Endothelial cell of umbilical vein (primary cell): ENCODE measurements at regions not wholly inside any gene's neighbourhood (a gene's known extent, or its start where the extent isn't known, plus 50 kb on each side); places are given as distances from the start of the nearest gene placed in this dataset.

Experiments used
- BruUV-seq: library from RNA; stranded (reverse); fragments of 400-500 nt; replicated peaks from 2 replicates; lab custom pipeline; 2021; lab: Mats Ljungman, UMichigan
- CTCF ChIA-PET: fragments of 300-600, 350-600 bp; sonication (Branson Sonifier 250); formaldehyde crosslinking; loops from one replicate; lab custom pipeline; 2021; ENCODE audit warnings: antibody characterized with exemption, inconsistent platforms; lab: Charles Lee
- POLR2A ChIA-PET: fragments of 300-600, 350-600 bp; sonication (Branson Sonifier 250); formaldehyde crosslinking; loops from one replicate; lab custom pipeline; 2021; ENCODE audit warnings: antibody characterized with exemption, inconsistent platforms; lab: Charles Lee
- DNase-seq: peaks from one replicate; pipeline ENCODE4 v3.0.0-alpha.2; 2011; ENCODE audit warnings: low read depth, low spot score
- FAIRE-seq: peaks from 2 replicates; lab custom pipeline; 2011; peaks lifted over from hg19 to GRCh38; lab: Jason Lieb, UNC
- H2AFZ ChIP-seq: 2 replicates; pipeline ENCODE4 v1.6.0; 2012; ENCODE audit warnings: low read depth, low read length, control low read depth, inconsistent platforms
- H3K27ac ChIP-seq: 2 replicates; pipeline ENCODE4 v1.5.1; 2011; ENCODE audit warnings: low read depth, mild to moderate bottlenecking, control low read depth, low read length, moderate library complexity; ENCODE audit not compliant: insufficient read depth
- H3K27me3 ChIP-seq, 2 experiments: 2 replicates each; pipeline versions ENCODE4 v1.6.0 to v1.6.1; 2011; ENCODE audit warnings: low read length in 2 of 2, mixed read lengths in 1 of 2; ENCODE audit not compliant: control insufficient read depth in 2 of 2, insufficient read depth in 2 of 2
- H3K36me3 ChIP-seq, 2 experiments: 2 replicates in 1 of 2; 3 replicates in 1 of 2; pipeline ENCODE4 v1.5.1; 2011; ENCODE audit warnings: low read length in 2 of 2, mild to moderate bottlenecking in 1 of 2, moderate library complexity in 1 of 2; ENCODE audit not compliant: control insufficient read depth in 2 of 2, insufficient read depth in 2 of 2; ENCODE audit errors: extremely low read depth in 1 of 2
- H3K4me1 ChIP-seq: 3 replicates; pipeline ENCODE4 v1.5.1; 2011; ENCODE audit warnings: mild to moderate bottlenecking, low read length; ENCODE audit not compliant: control insufficient read depth, insufficient read depth; ENCODE audit errors: extremely low read depth
- H3K4me2 ChIP-seq: 2 replicates; pipeline ENCODE4 v1.6.1; 2011; ENCODE audit warnings: low read length, control low read depth, mixed read lengths; ENCODE audit not compliant: insufficient read depth
- H3K4me3 ChIP-seq, 3 experiments: fragments of 200-600 bp in 1 of 3; sonication (generic), shearing (Covaris generic) in 1 of 3; replicated peaks in 1 of 3; 2 replicates each; pipeline ENCODE4 v1.5.1; 2011 to 2016; ENCODE audit warnings: control low read depth in 3 of 3, low read length in 3 of 3, mild to moderate bottlenecking in 2 of 3, inconsistent platforms in 1 of 3, low read depth in 1 of 3, moderate library complexity in 1 of 3; ENCODE audit not compliant: insufficient read depth in 1 of 3
- H3K79me2 ChIP-seq: 2 replicates; pipeline ENCODE4 v1.6.0; 2012; ENCODE audit warnings: low read length, inconsistent platforms; ENCODE audit not compliant: control insufficient read depth, insufficient read depth
- H3K9ac ChIP-seq: replicated peaks from 2 replicates; pipeline ENCODE3; 2011; ENCODE audit warnings: low read length, control low read depth; ENCODE audit not compliant: insufficient read depth; ENCODE audit errors: extremely low read depth
- H3K9me1 ChIP-seq: replicated peaks from 3 replicates; pipeline ENCODE4 v1.6.0; 2011; ENCODE audit warnings: mild to moderate bottlenecking, low read length; ENCODE audit not compliant: control insufficient read depth, insufficient read depth; ENCODE audit errors: extremely low read depth
- H3K9me3 ChIP-seq: replicated peaks from 2 replicates; pipeline ENCODE4 v1.5.1; 2012; ENCODE audit warnings: low read length, inconsistent platforms; ENCODE audit not compliant: control insufficient read depth, insufficient read depth
- H4K20me1 ChIP-seq: replicated peaks from 2 replicates; pipeline ENCODE3; 2011; ENCODE audit warnings: mild to moderate bottlenecking, low read length; ENCODE audit not compliant: control insufficient read depth, insufficient read depth; ENCODE audit errors: extremely low read depth
- CTCF ChIP-seq, 2 donors: IDR thresholded peaks; 1 replicate in 1 of 2; 2 replicates in 1 of 2; pipeline ENCODE4 v1.5.1; 2011; ENCODE audit warnings: low read length in 2 of 2, mild to moderate bottlenecking in 2 of 2, moderate library complexity in 2 of 2, control low read depth in 1 of 2, inconsistent platforms in 1 of 2, low read depth in 1 of 2; ENCODE audit not compliant: insufficient read depth in 1 of 2; ENCODE audit errors: extremely low read depth in 1 of 2
- EZH2 ChIP-seq: IDR thresholded peaks from 2 replicates; pipeline ENCODE4 v1.6.1; 2012; ENCODE audit warnings: borderline replicate concordance, low read depth, mild to moderate bottlenecking, moderate library complexity, low read length, inconsistent platforms; ENCODE audit not compliant: severe bottlenecking
- FOS ChIP-seq: IDR thresholded peaks from 2 replicates; pipeline ENCODE4 v1.6.1; 2011; ENCODE audit warnings: mild to moderate bottlenecking, low read length, moderate library complexity, borderline replicate concordance; ENCODE audit not compliant: insufficient read depth
- GATA2 ChIP-seq: IDR thresholded peaks from 2 replicates; pipeline ENCODE4 v1.7.0; 2011; ENCODE audit warnings: low read depth, mild to moderate bottlenecking, moderate library complexity, mixed read lengths, low read length; ENCODE audit not compliant: insufficient read length, insufficient read depth
- JUN ChIP-seq: IDR thresholded peaks from 2 replicates; pipeline ENCODE4 v1.6.1; 2011; ENCODE audit warnings: borderline replicate concordance, low read depth; ENCODE audit not compliant: insufficient read length, insufficient read depth
- MYC ChIP-seq: IDR thresholded peaks from one replicate; pipeline ENCODE4 v1.6.1; 2011; ENCODE audit warnings: mild to moderate bottlenecking, low read depth, low read length
- POLR2A ChIP-seq: IDR thresholded peaks from 2 replicates; pipeline ENCODE4 v1.6.1; 2012; ENCODE audit warnings: low read depth, mild to moderate bottlenecking, control low read depth, low read length
- POLR2AphosphoS5 ChIP-seq: IDR thresholded peaks from 2 replicates; pipeline ENCODE4 v1.6.1; 2012; ENCODE audit warnings: low read depth, mild to moderate bottlenecking, control low read depth, low read length, moderate library complexity; ENCODE audit not compliant: insufficient read depth
- dilution Hi-C: fragments of 300-500 bp; cut with MboI; formaldehyde crosslinking; loops from one replicate; pipeline ENCODE4 v1.15.0; 2019; ENCODE audit warnings: low sequenced_read_pairs; ENCODE audit not compliant: extremely low pct_ligation_motif_present
- intact Hi-C: fragments of 100-400 bp; cut with micrococcal nuclease; formaldehyde crosslinking; loops from one replicate; pipeline ENCODE4 v1.10.0; 2022
- TF ChIP-seq, protein P1 (sequence below): IDR thresholded peaks from 2 replicates; pipeline ENCODE4 v1.6.1; 2011; ENCODE audit not compliant: insufficient read depth, insufficient read length

GRCh38 chr14:66074537-66074936, 411.6 kb upstream of the CCDC196 start:
- Histone ChIP-seq H3K79me2 (no peaks in the 10 kb centered on the region), H3K36me3 (no peaks in the 10 kb centered on the region), H3K27ac (no peak overlapping the region), H3K9me1 (no peaks in the 10 kb centered on the region), H2AFZ (no peak overlapping the region), H3K4me1 (no peaks in the 10 kb centered on the region), H3K4me2 (no peak overlapping the region), H3K9ac (no peak overlapping the region), H3K4me3 (no peak overlapping the region), H3K27me3 (peaks cover 3 to 6% of the 10 kb centered on the region in 2 experiments), H3K9me3 (no peaks in the 10 kb centered on the region), H4K20me1 (no peaks in the 10 kb centered on the region)
- no peak for DNase-seq
- ChIA-PET CTCF (interaction anchor here (1.1 kb wide), 1 partner anchor 910 kb away, joined by 4 read pairs; no protein-coding TSS in a partner anchor), POLR2A (no interaction called here)
- intact Hi-C loops (no loop called here), dilution Hi-C loops (no loop called here)
- no peak for FAIRE-seq
- no TSS peak for BruUV-seq
- TF ChIP-seq EZH2 (no peak), JUN (no peak), FOS (no peak), MYC (no peak), POLR2A (no peak), GATA2 (no peak), CTCF (IDR thresholded peaks at IDR 0.05; ENCODE audit: extremely low read depth in 1 of 2, insufficient read depth in 1 of 2, low read depth in 1 of 2, low read length in 2 of 2) (no peak), POLR2AphosphoS5 (no peak)
- TF ChIP-seq, protein P1, sequence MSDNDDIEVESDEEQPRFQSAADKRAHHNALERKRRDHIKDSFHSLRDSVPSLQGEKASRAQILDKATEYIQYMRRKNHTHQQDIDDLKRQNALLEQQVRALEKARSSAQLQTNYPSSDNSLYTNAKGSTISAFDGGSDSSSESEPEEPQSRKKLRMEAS: no peak
